ENCODE measurements at regions not wholly inside any gene's neighbourhood (a gene's known extent, or its start where the extent isn't known, plus 50 kb on each side); places are given as distances from the start of the nearest gene placed in this dataset.

GRCh38 chr1:113340038-113340437, 50.3 kb upstream of the MAGI3 start:
- TF ChIP-seq CTCF (IDR thresholded peaks at IDR 0.05 in 4 of 5, conservative IDR thresholded peaks at IDR 0.05 in 1 of 5) (no peak), POLR2A (IDR thresholded peaks at IDR 0.05) (no peak)
